ENCODE measurements at regions not wholly inside any gene's neighbourhood (a gene's known extent, or its start where the extent isn't known, plus 50 kb on each side); places are given as distances from the start of the nearest gene placed in this dataset.

GRCh38 chrX:23127586-23127985, 127.8 kb downstream of the DDX53 start:
- no TSS peak for BruUV-seq (replicated peaks)
- H3K4me2 ChIP-seq (ENCODE audit: low read length) = no peak overlapping the region
- no peak overlapping the region for H2AFZ ChIP-seq (ENCODE audit: low read depth, low read length, poor library complexity, severe bottlenecking)
- H3K9me3 ChIP-seq (ENCODE audit: control insufficient read depth in 1 of 2, insufficient read depth in 1 of 2, low read depth in 1 of 2, low read length in 2 of 2) = no peaks in the 10 kb centered on the region
- no peaks in the 10 kb centered on the region for H3K27me3 ChIP-seq (ENCODE audit: insufficient read depth, low read length)
- H3K9ac ChIP-seq (ENCODE audit: low read length) = no peak overlapping the region
- no peak for ATAC-seq
- H4K20me1 ChIP-seq (ENCODE audit: insufficient read depth) = no peaks in the 10 kb centered on the region
- ChIA-PET RAD21 (ENCODE audit: low non-redundant PET in 1 of 2, low total read pairs in 2 of 2, uncharacterized antibody in 2 of 2, unreplicated experiment in 2 of 2) (no interaction called here), CTCF (no interaction called here), POLR2A (no interaction called here)
- DNase-seq (ENCODE audit: low read depth, low spot score) = no peak
- H3K79me2 ChIP-seq (ENCODE audit: insufficient read depth, low read length) = no peaks in the 10 kb centered on the region
- no peak for TF ChIP-seq EZH2phosphoT487 (IDR thresholded peaks at IDR 0.05; ENCODE audit: borderline replicate concordance)
- no peak for TF ChIP-seq POLR2AphosphoS5 (IDR thresholded peaks at IDR 0.05; ENCODE audit: low read depth, low read length)
- no peaks in the 10 kb centered on the region for H3K9me2 ChIP-seq (ENCODE audit: insufficient read depth)
- no peaks in the 10 kb centered on the region for H3K36me3 ChIP-seq (ENCODE audit: control insufficient read depth in 1 of 2, insufficient read depth in 2 of 2, low read length in 2 of 2)
- no peak overlapping the region for H3K27ac ChIP-seq (ENCODE audit: low read depth, low read length)
- H3K4me1 ChIP-seq (ENCODE audit: control insufficient read depth in 1 of 2, insufficient read depth in 2 of 2, low read length in 2 of 2) = no peaks in the 10 kb centered on the region
- intact Hi-C loops (cut with micrococcal nuclease) = no loop called here
- H3K4me3 ChIP-seq (replicated peaks in 1 of 2; ENCODE audit: low read depth in 1 of 2, low read length in 2 of 2) = no peak overlapping the region

GRCh38 chrX:23133551-23133950, 133.8 kb downstream of the DDX53 start:
- H3K27ac ChIP-seq (ENCODE audit: low read depth, low read length) = no peak overlapping the region
- H3K4me3 ChIP-seq (replicated peaks in 1 of 2; ENCODE audit: low read depth in 1 of 2, low read length in 2 of 2) = no peak overlapping the region
- no peaks in the 10 kb centered on the region for H3K9me2 ChIP-seq (ENCODE audit: insufficient read depth)
- no peaks in the 10 kb centered on the region for H3K79me2 ChIP-seq (ENCODE audit: insufficient read depth, low read length)
- H3K27me3 ChIP-seq (ENCODE audit: insufficient read depth, low read length) = no peaks in the 10 kb centered on the region
- H3K9ac ChIP-seq (ENCODE audit: low read length) = no peak overlapping the region
- ChIA-PET POLR2A (no interaction called here), CTCF (no interaction called here), RAD21 (ENCODE audit: low non-redundant PET in 1 of 2, low total read pairs in 2 of 2, uncharacterized antibody in 2 of 2, unreplicated experiment in 2 of 2) (no interaction called here)
- ATAC-seq (no peak), DNase-seq (ENCODE audit: low read depth, low spot score) (no peak)
- H4K20me1 ChIP-seq (ENCODE audit: insufficient read depth) = no peaks in the 10 kb centered on the region
- TF ChIP-seq FOSL1 (IDR thresholded peaks at IDR 0.05; ENCODE audit: low read depth) (no peak), EGR1 (IDR thresholded peaks at IDR 0.05; ENCODE audit: low read depth) (no peak), POLR2A (IDR thresholded peaks at IDR 0.05; ENCODE audit: borderline replicate concordance, extremely low read depth, insufficient read depth, insufficient read length) (no peak), CBX3 (IDR thresholded peaks at IDR 0.05; ENCODE audit: low read depth) (no peak), CEBPB (IDR thresholded peaks at IDR 0.05; ENCODE audit: low read depth) (no peak), REST (IDR thresholded peaks at IDR 0.05; ENCODE audit: low read depth) (no peak), SRF (IDR thresholded peaks at IDR 0.05; ENCODE audit: low read depth) (no peak), ZFX (IDR thresholded peaks at IDR 0.05) (no peak), EZH2phosphoT487 (IDR thresholded peaks at IDR 0.05; ENCODE audit: borderline replicate concordance) (no peak), JUND (IDR thresholded peaks at IDR 0.05) (no peak), ELF1 (IDR thresholded peaks at IDR 0.05; ENCODE audit: borderline replicate concordance, low read depth) (no peak)
- no peaks in the 10 kb centered on the region for H3K4me1 ChIP-seq (ENCODE audit: control insufficient read depth in 1 of 2, insufficient read depth in 2 of 2, low read length in 2 of 2)
- intact Hi-C loops (cut with micrococcal nuclease) = no loop called here
- no peaks in the 10 kb centered on the region for H3K36me3 ChIP-seq (ENCODE audit: control insufficient read depth in 1 of 2, insufficient read depth in 2 of 2, low read length in 2 of 2)
- H3K9me3 ChIP-seq (ENCODE audit: control insufficient read depth in 1 of 2, insufficient read depth in 1 of 2, low read depth in 1 of 2, low read length in 2 of 2) = no peaks in the 10 kb centered on the region
- H2AFZ ChIP-seq (ENCODE audit: low read depth, low read length, poor library complexity, severe bottlenecking) = no peak overlapping the region
- BruUV-seq (replicated peaks) = no TSS peak
- H3K4me2 ChIP-seq (ENCODE audit: low read length) = no peak overlapping the region
